ENCODE measurements at regions not wholly inside any gene's neighbourhood (a gene's known extent, or its start where the extent isn't known, plus 50 kb on each side); places are given as distances from the start of the nearest gene placed in this dataset.

- no peak for DNase-seq (ENCODE audit: low spot score)
These were observed 291.4 kb downstream of the SEC14L1 start for GRCh38 chr17:77432034-77432661.

GRCh38 chr17:77432742-77433141, 292.0 kb downstream of the SEC14L1 start:
- no peak for DNase-seq (ENCODE audit: low spot score)

- DNase-seq (ENCODE audit: low spot score): no peak
These were observed 292.8 kb downstream of the SEC14L1 start for GRCh38 chr17:77433385-77434135.

GRCh38 chr17:77434136-77435114, 293.7 kb downstream of the SEC14L1 start:
- DNase-seq (ENCODE audit: low spot score): no peak

GRCh38 chr17:77435272-77436057, 294.7 kb downstream of the SEC14L1 start:
- no peak for DNase-seq (ENCODE audit: low spot score)

GRCh38 chr17:77436058-77436442, 295.3 kb downstream of the SEC14L1 start:
- DNase-seq (ENCODE audit: low spot score): no peak

- no peak for DNase-seq (ENCODE audit: low spot score)
These were observed 295.7 kb downstream of the SEC14L1 start for GRCh38 chr17:77436481-77436880.

- DNase-seq (ENCODE audit: low spot score): no peak
These were observed 296.2 kb downstream of the SEC14L1 start for GRCh38 chr17:77437017-77437416.

- no peak for DNase-seq (ENCODE audit: low spot score)
These were observed 297.0 kb downstream of the SEC14L1 start for GRCh38 chr17:77437747-77438146.

GRCh38 chr17:77438241-77439188, 297.7 kb downstream of the SEC14L1 start:
- no peak for DNase-seq (ENCODE audit: low spot score)

- DNase-seq (ENCODE audit: low spot score): no peak
These were observed 298.6 kb downstream of the SEC14L1 start for GRCh38 chr17:77439189-77440018.

GRCh38 chr17:77440560-77440981, 299.8 kb downstream of the SEC14L1 start:
- DNase-seq (ENCODE audit: low spot score): no peak

GRCh38 chr17:77441130-77441920, 300.6 kb downstream of the SEC14L1 start:
- no peak for DNase-seq (ENCODE audit: low spot score)

GRCh38 chr17:77441940-77442339, 301.2 kb downstream of the SEC14L1 start:
- no peak for DNase-seq (ENCODE audit: low spot score)

- DNase-seq (ENCODE audit: low spot score): no peak
These were observed 302.4 kb downstream of the SEC14L1 start for GRCh38 chr17:77442976-77443747.

- no peak for DNase-seq (ENCODE audit: low spot score)
These were observed 303.0 kb downstream of the SEC14L1 start for GRCh38 chr17:77443748-77444260.

GRCh38 chr17:77444628-77444983, 303.8 kb downstream of the SEC14L1 start:
- DNase-seq (ENCODE audit: low spot score): no peak

Data from HuH-7 (cell line).